NCI-H1694 treated with DMSO at 0.1 percent for 48 hours (cell line): ENCODE measurements at regions not wholly inside any gene's neighbourhood (a gene's known extent, or its start where the extent isn't known, plus 50 kb on each side); places are given as distances from the start of the nearest gene placed in this dataset.
A peak's percentile ranks its signal among the peaks of the same experiment; 100 is the strongest.
"Not testable (repeated sequence)": the region's sequence is repeated elsewhere in the genome, so short reads cannot be mapped to it uniquely, and the experiment has no call there.

Experiments
- DNase-seq: peaks from one replicate; lab custom pipeline; 2025; lab: John Stamatoyannopoulos, UW

GRCh38 chr5:176140138-176140537, 98.1 kb upstream of the SIMC1 start:
- not testable (repeated sequence) for DNase-seq

GRCh38 chr5:176144508-176144907, 93.7 kb upstream of the SIMC1 start:
- DNase-seq = peak; percentile 72

GRCh38 chr5:176149948-176150347, 88.3 kb upstream of the SIMC1 start:
- DNase-seq = not testable (repeated sequence)

- DNase-seq = no peak
These were observed 86.9 kb upstream of the SIMC1 start for GRCh38 chr5:176151281-176151680.

GRCh38 chr5:176152191-176152929, 85.9 kb upstream of the SIMC1 start:
- peak; percentile 4 for DNase-seq

GRCh38 chr5:176152930-176153311, 85.3 kb upstream of the SIMC1 start:
- no peak for DNase-seq

GRCh38 chr5:176153741-176154140, 84.5 kb upstream of the SIMC1 start:
- DNase-seq = no peak

- DNase-seq = no peak
These were observed 83.4 kb upstream of the SIMC1 start for GRCh38 chr5:176154821-176155220.

- no peak for DNase-seq
These were observed 82.3 kb upstream of the SIMC1 start for GRCh38 chr5:176155922-176156359.

- DNase-seq = no peak
These were observed 80.6 kb upstream of the SIMC1 start for GRCh38 chr5:176157656-176158055.

- DNase-seq = no peak
These were observed 76.8 kb upstream of the SIMC1 start for GRCh38 chr5:176161431-176161830.

- DNase-seq = peak; percentile 27
These were observed 76.0 kb upstream of the SIMC1 start for GRCh38 chr5:176162198-176162597.

GRCh38 chr5:176162888-176163287, 75.3 kb upstream of the SIMC1 start:
- no peak for DNase-seq

GRCh38 chr5:176166427-176166826, 71.8 kb upstream of the SIMC1 start:
- no peak for DNase-seq

- DNase-seq = no peak
These were observed 70.4 kb upstream of the SIMC1 start for GRCh38 chr5:176167800-176168199.

- no peak for DNase-seq
These were observed 68.7 kb upstream of the SIMC1 start for GRCh38 chr5:176169393-176170063.

- no peak for DNase-seq
These were observed 68.1 kb upstream of the SIMC1 start for GRCh38 chr5:176170084-176170483.

- no peak for DNase-seq
These were observed 67.0 kb upstream of the SIMC1 start for GRCh38 chr5:176171171-176171760.

- DNase-seq = no peak
These were observed 66.0 kb upstream of the SIMC1 start for GRCh38 chr5:176172246-176172645.

- DNase-seq = no peak
These were observed 64.6 kb upstream of the SIMC1 start for GRCh38 chr5:176173647-176174046.

GRCh38 chr5:176174345-176175025, 63.7 kb upstream of the SIMC1 start:
- DNase-seq = no peak

- no peak for DNase-seq
These were observed 62.9 kb upstream of the SIMC1 start for GRCh38 chr5:176175101-176175852.
